Right atrium auricular region (tissue), 2 donors: ENCODE measurements at regions not wholly inside any gene's neighbourhood (a gene's known extent, or its start where the extent isn't known, plus 50 kb on each side); places are given as distances from the start of the nearest gene placed in this dataset.

ENCODE experiments used
- DNase-seq: peaks from one replicate; pipeline ENCODE4 v3.0.0-alpha.2; 2019; ENCODE audit warnings: low spot score
- H3K27ac ChIP-seq, 2 donors: fragments of 200-600 bp; sonication (generic); 1 replicate in 1 of 2; 2 replicates in 1 of 2; pipeline ENCODE4 v1.5.1; 2016 to 2019
- H3K27me3 ChIP-seq, 2 donors: fragments of 200-600 bp; sonication (generic); one replicate each; pipeline versions ENCODE4 v1.5.1 to v1.6.0; 2017 to 2019
- H3K36me3 ChIP-seq: fragments of 200-600 bp; sonication (generic); one replicate; pipeline ENCODE4 v1.5.1; 2016
- H3K4me1 ChIP-seq, 2 donors: fragments of 200-600 bp; sonication (generic); one replicate each; pipeline versions ENCODE4 v1.5.1 to v1.6.0; 2017 to 2019
- H3K4me3 ChIP-seq, 2 donors: fragments of 200-600 bp; sonication (generic); 1 replicate in 1 of 2; 2 replicates in 1 of 2; pipeline ENCODE4 v1.5.1; 2017 to 2019; ENCODE audit warnings: mild to moderate bottlenecking in 1 of 2, moderate library complexity in 1 of 2
- H3K9me3 ChIP-seq, 2 donors: fragments of 200-600 bp; sonication (generic); one replicate each; pipeline ENCODE4 v1.5.1; 2019
- TF ChIP-seq, protein P1 (sequence below), 2 donors: fragments of 200-600 bp; sonication (generic); IDR thresholded peaks; one replicate each; pipeline ENCODE4 v1.5.1; 2019; ENCODE audit warnings: antibody characterized with exemption in 2 of 2

GRCh38 chr7:91554883-91555282 is 290.6 kb downstream of the FZD1 start:
- no peaks in the 10 kb centered on the region for H3K9me3 ChIP-seq
- no peaks in the 10 kb centered on the region for H3K36me3 ChIP-seq
- no peak for DNase-seq
- no peaks in the 10 kb centered on the region for H3K27me3 ChIP-seq
- no peak overlapping the region for H3K27ac ChIP-seq
- TF ChIP-seq, protein P1, sequence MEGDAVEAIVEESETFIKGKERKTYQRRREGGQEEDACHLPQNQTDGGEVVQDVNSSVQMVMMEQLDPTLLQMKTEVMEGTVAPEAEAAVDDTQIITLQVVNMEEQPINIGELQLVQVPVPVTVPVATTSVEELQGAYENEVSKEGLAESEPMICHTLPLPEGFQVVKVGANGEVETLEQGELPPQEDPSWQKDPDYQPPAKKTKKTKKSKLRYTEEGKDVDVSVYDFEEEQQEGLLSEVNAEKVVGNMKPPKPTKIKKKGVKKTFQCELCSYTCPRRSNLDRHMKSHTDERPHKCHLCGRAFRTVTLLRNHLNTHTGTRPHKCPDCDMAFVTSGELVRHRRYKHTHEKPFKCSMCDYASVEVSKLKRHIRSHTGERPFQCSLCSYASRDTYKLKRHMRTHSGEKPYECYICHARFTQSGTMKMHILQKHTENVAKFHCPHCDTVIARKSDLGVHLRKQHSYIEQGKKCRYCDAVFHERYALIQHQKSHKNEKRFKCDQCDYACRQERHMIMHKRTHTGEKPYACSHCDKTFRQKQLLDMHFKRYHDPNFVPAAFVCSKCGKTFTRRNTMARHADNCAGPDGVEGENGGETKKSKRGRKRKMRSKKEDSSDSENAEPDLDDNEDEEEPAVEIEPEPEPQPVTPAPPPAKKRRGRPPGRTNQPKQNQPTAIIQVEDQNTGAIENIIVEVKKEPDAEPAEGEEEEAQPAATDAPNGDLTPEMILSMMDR (IDR thresholded peaks at IDR 0.05): no peak
- no peak overlapping the region for H3K4me3 ChIP-seq
- no peaks in the 10 kb centered on the region for H3K4me1 ChIP-seq

DNA sequence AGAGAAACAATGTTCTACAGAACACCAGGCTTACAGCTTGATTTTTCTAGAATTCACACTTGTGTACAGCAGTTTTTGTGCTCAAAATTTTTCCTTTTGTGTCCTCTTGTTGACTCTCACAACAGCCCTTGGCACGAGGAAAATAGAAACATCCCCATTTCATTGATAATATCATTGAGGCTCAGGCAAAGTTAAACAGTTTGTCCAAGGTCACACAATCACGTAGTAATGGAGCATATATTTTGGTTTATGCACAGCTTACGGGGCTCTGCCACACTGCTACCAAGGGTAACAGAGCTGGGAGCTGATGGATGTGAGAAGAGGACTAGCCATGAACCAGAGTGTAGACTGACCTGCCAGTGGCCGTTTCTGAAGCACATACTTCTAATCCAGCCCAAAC is 292.0 kb downstream of the FZD1 start:
- Histone ChIP-seq H3K4me3 (no peak overlapping the region), H3K9me3 (no peaks in the 10 kb centered on the region), H3K27ac (no peak overlapping the region), H3K4me1 (no peaks in the 10 kb centered on the region), H3K36me3 (no peaks in the 10 kb centered on the region), H3K27me3 (no peaks in the 10 kb centered on the region)
- no peak for DNase-seq
- TF ChIP-seq, protein P1 (IDR thresholded peaks at IDR 0.05): no peak

- DNase-seq: no peak
- H3K36me3 ChIP-seq: no peaks in the 10 kb centered on the region
- TF ChIP-seq, protein P1 (IDR thresholded peaks at IDR 0.05): no peak
- H3K4me1 ChIP-seq: no peaks in the 10 kb centered on the region
- H3K4me3 ChIP-seq: no peak overlapping the region
- no peaks in the 10 kb centered on the region for H3K27me3 ChIP-seq
- no peak overlapping the region for H3K27ac ChIP-seq
- H3K9me3 ChIP-seq: no peaks in the 10 kb centered on the region
Observed at GRCh38 chr7:91556956-91557650, 292.9 kb downstream of the FZD1 start.

DNA sequence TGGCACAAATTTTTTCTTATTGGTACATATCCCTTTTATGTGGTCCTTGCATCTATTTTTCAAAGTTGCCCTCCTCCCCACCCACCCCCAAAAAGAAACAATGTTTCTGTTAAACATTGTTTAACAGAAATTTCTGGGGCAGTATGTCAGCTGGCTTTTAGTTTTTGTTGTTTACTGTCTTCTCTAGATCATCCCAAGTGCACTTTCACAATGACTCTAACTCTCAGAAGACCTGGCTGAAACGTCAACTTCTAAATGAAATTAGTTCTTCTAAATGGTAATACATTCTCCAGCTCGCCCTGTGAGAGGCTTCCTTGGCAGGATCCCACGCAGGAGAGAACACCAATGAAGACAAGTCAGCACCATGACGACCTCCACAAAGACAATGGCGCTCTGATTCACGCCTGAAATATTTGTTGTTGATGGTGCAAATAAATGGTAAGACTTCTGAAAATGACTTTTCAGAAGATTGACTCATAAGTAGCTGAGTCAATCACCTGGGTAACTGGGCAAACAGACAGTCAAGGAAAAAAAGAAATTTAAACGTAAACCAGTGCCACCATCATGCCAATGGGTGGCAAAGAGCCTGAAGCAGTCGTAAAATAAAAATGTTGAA is 293.7 kb downstream of the FZD1 start:
- Histone ChIP-seq H3K4me3 (no peak overlapping the region), H3K27ac (no peak overlapping the region), H3K36me3 (no peaks in the 10 kb centered on the region), H3K9me3 (no peaks in the 10 kb centered on the region), H3K4me1 (no peaks in the 10 kb centered on the region), H3K27me3 (no peaks in the 10 kb centered on the region)
- DNase-seq: no peak
- TF ChIP-seq, protein P1 (IDR thresholded peaks at IDR 0.05): no peak

- H3K4me1 ChIP-seq: no peaks in the 10 kb centered on the region
- no peak for DNase-seq
- TF ChIP-seq, protein P1 (IDR thresholded peaks at IDR 0.05): no peak
- H3K4me3 ChIP-seq: no peak overlapping the region
- no peaks in the 10 kb centered on the region for H3K36me3 ChIP-seq
- H3K27ac ChIP-seq: no peak overlapping the region
- no peaks in the 10 kb centered on the region for H3K9me3 ChIP-seq
- no peaks in the 10 kb centered on the region for H3K27me3 ChIP-seq
Observed at GRCh38 chr7:91559947-91560346, 295.7 kb downstream of the FZD1 start.
